ENCODE measurements at regions not wholly inside any gene's neighbourhood (a gene's known extent, or its start where the extent isn't known, plus 50 kb on each side); places are given as distances from the start of the nearest gene placed in this dataset.

GRCh38 chr2:11925295-11926066, 179.0 kb downstream of the LPIN1 start:
- Mint-ChIP-seq H3K9me3 (no peaks in the 10 kb centered on the region), H3K4me1 (ENCODE audit: unreplicated experiment) (peaks cover 19% of the 10 kb centered on the region), H3K4me3 (no peak overlapping the region), H3K36me3 (no peaks in the 10 kb centered on the region), H3K27me3 (peaks cover 3% of the 10 kb centered on the region), H3K27ac (no peak overlapping the region)
- TF ChIP-seq CTCF (conservative IDR thresholded peaks at IDR 0.05), result no peak
- no peak for DNase-seq (ENCODE audit: extremely low spot score, unreplicated experiment)

DNA sequence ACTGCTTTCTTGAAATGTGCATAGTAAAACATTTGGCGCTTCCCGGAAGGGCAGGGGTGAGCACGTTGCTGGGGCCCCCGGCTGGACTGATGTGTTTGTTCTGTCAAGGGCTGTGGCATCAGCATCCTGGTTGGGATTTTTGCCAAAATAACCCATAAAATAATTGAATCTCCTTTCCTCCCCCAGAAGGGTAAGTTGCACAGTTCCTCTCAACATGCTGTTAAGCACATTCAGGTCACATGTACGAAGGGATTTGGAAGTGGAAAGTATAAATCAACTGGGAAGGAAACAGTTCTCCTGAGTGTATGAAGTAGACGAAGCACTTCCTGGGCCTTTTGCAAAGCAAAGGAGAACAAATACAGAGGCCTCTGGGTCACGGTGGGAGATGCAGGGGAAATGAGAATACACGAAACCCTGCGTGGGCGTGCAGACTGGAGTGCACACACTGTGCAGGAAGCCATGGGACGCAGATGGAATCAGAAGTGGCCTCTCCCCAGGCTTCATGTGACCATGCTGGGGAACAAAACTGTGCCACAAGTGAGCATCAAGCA, 183.9 kb downstream of the LPIN1 start:
- H3K27ac Mint-ChIP-seq, result no peak overlapping the region
- H3K4me1 Mint-ChIP-seq (ENCODE audit: unreplicated experiment), result peaks cover 15% of the 10 kb centered on the region
- H3K27me3 Mint-ChIP-seq, result no peaks in the 10 kb centered on the region
- DNase-seq (ENCODE audit: extremely low spot score, unreplicated experiment), result no peak
- H3K4me3 Mint-ChIP-seq, result no peak overlapping the region
- H3K9me3 Mint-ChIP-seq, result no peaks in the 10 kb centered on the region
- TF ChIP-seq CTCF (conservative IDR thresholded peaks at IDR 0.05), result no peak
- H3K36me3 Mint-ChIP-seq, result no peaks in the 10 kb centered on the region

DNA sequence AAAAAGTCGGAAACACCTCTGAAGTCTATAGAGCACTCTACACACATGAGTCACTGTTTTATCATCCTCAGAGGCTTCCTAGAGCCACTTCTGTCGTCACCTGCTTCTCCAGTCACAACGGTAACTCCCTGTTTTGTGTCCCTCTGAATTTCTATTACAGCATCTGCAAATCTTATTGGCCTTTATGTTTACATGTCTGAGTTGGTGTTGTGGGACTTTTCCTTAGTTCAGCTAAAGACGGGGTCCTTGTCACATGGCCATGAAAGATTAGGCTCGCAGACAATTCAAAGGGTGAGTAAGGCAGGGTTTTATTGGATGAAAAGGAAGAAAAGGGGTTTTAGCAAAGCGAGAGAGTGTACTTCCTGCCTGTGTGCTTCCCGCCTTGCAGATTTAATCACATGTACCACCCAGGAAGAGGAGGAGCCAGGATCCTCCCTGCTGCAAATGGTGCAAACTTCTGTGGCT, 185.6 kb downstream of the LPIN1 start:
- no peak overlapping the region for H3K27ac Mint-ChIP-seq
- H3K9me3 Mint-ChIP-seq, result no peaks in the 10 kb centered on the region
- no peak overlapping the region for H3K4me3 Mint-ChIP-seq
- DNase-seq (ENCODE audit: extremely low spot score, unreplicated experiment), result no peak
- no peaks in the 10 kb centered on the region for H3K27me3 Mint-ChIP-seq
- no peaks in the 10 kb centered on the region for H3K36me3 Mint-ChIP-seq
- TF ChIP-seq CTCF (conservative IDR thresholded peaks at IDR 0.05), result no peak
- peaks cover 10% of the 10 kb centered on the region for H3K4me1 Mint-ChIP-seq (ENCODE audit: unreplicated experiment)

- Mint-ChIP-seq H3K27ac (no peak overlapping the region), H3K27me3 (no peaks in the 10 kb centered on the region), H3K4me1 (ENCODE audit: unreplicated experiment) (peaks cover 10% of the 10 kb centered on the region), H3K36me3 (peaks cover 4% of the 10 kb centered on the region), H3K4me3 (no peak overlapping the region), H3K9me3 (peaks cover 5% of the 10 kb centered on the region)
- TF ChIP-seq CTCF (conservative IDR thresholded peaks at IDR 0.05), result no peak
- no peak for DNase-seq (ENCODE audit: extremely low spot score, unreplicated experiment)
These were observed 186.5 kb downstream of the LPIN1 start for GRCh38 chr2:11932962-11933361.

GRCh38 chr2:11933854-11934253, 187.4 kb downstream of the LPIN1 start:
- TF ChIP-seq CTCF (conservative IDR thresholded peaks at IDR 0.05), result no peak
- Mint-ChIP-seq H3K4me3 (no peak overlapping the region), H3K9me3 (peaks cover 5% of the 10 kb centered on the region), H3K4me1 (ENCODE audit: unreplicated experiment) (peaks cover 10% of the 10 kb centered on the region), H3K27ac (no peak overlapping the region), H3K36me3 (peaks cover 4% of the 10 kb centered on the region), H3K27me3 (no peaks in the 10 kb centered on the region)
- no peak for DNase-seq (ENCODE audit: extremely low spot score, unreplicated experiment)
